Keratinocyte (primary cell): ENCODE measurements at regions not wholly inside any gene's neighbourhood (a gene's known extent, or its start where the extent isn't known, plus 50 kb on each side); places are given as distances from the start of the nearest gene placed in this dataset.

ENCODE experiments used
- DNase-seq: peaks from one replicate; pipeline ENCODE4 v3.0.0-alpha.2; 2011; ENCODE audit warnings: low read depth, missing footprints, low spot score
- FAIRE-seq: peaks from 2 replicates; lab custom pipeline; 2011; peaks lifted over from hg19 to GRCh38; lab: Jason Lieb, UNC
- H2AFZ ChIP-seq: 2 replicates; pipeline ENCODE4 v1.6.0; 2012; ENCODE audit warnings: low read length, control low read depth, inconsistent platforms; ENCODE audit not compliant: control insufficient read depth
- H3K27ac ChIP-seq: 2 replicates; pipeline ENCODE4 v1.5.1; 2011; ENCODE audit warnings: low read length; ENCODE audit not compliant: control insufficient read depth, insufficient read depth
- H3K27me3 ChIP-seq: 3 replicates; pipeline ENCODE4 v1.6.0; 2011; ENCODE audit warnings: low read length; ENCODE audit not compliant: control insufficient read depth, insufficient read depth; ENCODE audit errors: extremely low read depth
- H3K36me3 ChIP-seq, 2 experiments: 2 replicates in 1 of 2; 3 replicates in 1 of 2; pipeline ENCODE4 v1.5.1; 2011; ENCODE audit warnings: low read length in 2 of 2, mild to moderate bottlenecking in 1 of 2; ENCODE audit not compliant: control insufficient read depth in 2 of 2, insufficient read depth in 2 of 2; ENCODE audit errors: extremely low read depth in 1 of 2
- H3K4me1 ChIP-seq: 3 replicates; pipeline ENCODE4 v1.5.1; 2011; ENCODE audit warnings: low read length; ENCODE audit not compliant: control insufficient read depth, insufficient read depth; ENCODE audit errors: extremely low read depth
- H3K4me2 ChIP-seq: 3 replicates; pipeline ENCODE4 v1.6.0; 2011; ENCODE audit warnings: low read depth, low read length; ENCODE audit not compliant: control insufficient read depth, insufficient read depth; ENCODE audit errors: extremely low read depth
- H3K4me3 ChIP-seq, 3 experiments: fragments of 200-600 bp in 1 of 3; sonication (generic) in 1 of 3; 2 replicates in 2 of 3; 3 replicates in 1 of 3; pipeline ENCODE4 v1.5.1; 2011 to 2016; ENCODE audit warnings: low read length in 3 of 3, mild to moderate bottlenecking in 3 of 3, control low read depth in 2 of 3, inconsistent platforms in 1 of 3, low read depth in 1 of 3, mixed read lengths in 1 of 3, mixed run types in 1 of 3, moderate library complexity in 1 of 3; ENCODE audit not compliant: control insufficient read depth in 2 of 3, insufficient read depth in 2 of 3; ENCODE audit errors: extremely low read depth in 1 of 3
- H3K79me2 ChIP-seq: 2 replicates; pipeline ENCODE4 v1.6.0; 2012; ENCODE audit warnings: low read length; ENCODE audit not compliant: control insufficient read depth, insufficient read depth
- H3K9ac ChIP-seq: 3 replicates; pipeline ENCODE4 v1.6.0; 2011; ENCODE audit warnings: low read length; ENCODE audit not compliant: control insufficient read depth, insufficient read depth; ENCODE audit errors: extremely low read depth
- H3K9me1 ChIP-seq: 3 replicates; pipeline ENCODE4 v1.6.0; 2011; ENCODE audit warnings: low read length; ENCODE audit not compliant: control insufficient read depth, insufficient read depth; ENCODE audit errors: extremely low read depth
- H3K9me3 ChIP-seq: 2 replicates; pipeline ENCODE4 v1.5.1; 2012; ENCODE audit warnings: low read depth, low read length; ENCODE audit not compliant: control insufficient read depth
- H4K20me1 ChIP-seq: 3 replicates; pipeline ENCODE4 v1.6.0; 2011; ENCODE audit warnings: low read length; ENCODE audit not compliant: control insufficient read depth, insufficient read depth; ENCODE audit errors: extremely low read depth
- EZH2 ChIP-seq: IDR thresholded peaks from one replicate; pipeline ENCODE4 v1.6.1; 2012; ENCODE audit warnings: inconsistent platforms, mild to moderate bottlenecking, low read length, moderate library complexity
- dilution Hi-C: fragments of 300-500 bp; cut with MboI; formaldehyde crosslinking; loops from one replicate; pipeline ENCODE4 v1.7.0; 2020; ENCODE audit warnings: low sequenced_read_pairs; ENCODE audit not compliant: extremely low pct_ligation_motif_present
- TF ChIP-seq, protein P1 (sequence below), 3 experiments: IDR thresholded peaks in 1 of 3; conservative IDR thresholded peaks in 1 of 3; optimal IDR thresholded peaks in 1 of 3; 2 replicates in 2 of 3; 3 replicates in 1 of 3; pipeline versions ENCODE3 to v1.5.1; 2011; ENCODE audit warnings: low read length in 3 of 3, mild to moderate bottlenecking in 3 of 3, moderate library complexity in 2 of 3, control low read depth in 1 of 3, inconsistent platforms in 1 of 3; ENCODE audit not compliant: insufficient read depth in 2 of 3; ENCODE audit errors: extremely low read depth in 1 of 3

DNA sequence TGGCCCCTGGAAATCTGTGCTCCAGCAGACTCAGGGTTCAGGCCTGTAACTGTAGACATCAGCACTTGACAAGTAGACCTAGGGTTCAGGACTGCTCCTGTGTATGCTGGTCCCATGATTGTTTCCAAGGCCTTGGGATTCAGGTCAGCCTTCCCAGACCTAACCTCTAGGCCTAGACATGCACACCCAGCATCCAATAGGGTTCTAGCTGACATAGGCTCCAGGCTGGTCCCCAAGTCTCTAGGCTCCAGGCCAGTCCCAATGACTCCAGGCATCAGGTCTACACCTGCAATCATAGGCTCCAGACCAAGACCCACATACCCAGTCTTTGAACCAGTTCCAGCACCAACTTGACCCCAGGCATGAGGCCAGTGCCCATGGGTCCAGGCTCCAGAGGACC is 166.2 kb upstream of the GRIA4 start:
- H3K9ac ChIP-seq, result no peak overlapping the region
- TF ChIP-seq, protein P1, sequence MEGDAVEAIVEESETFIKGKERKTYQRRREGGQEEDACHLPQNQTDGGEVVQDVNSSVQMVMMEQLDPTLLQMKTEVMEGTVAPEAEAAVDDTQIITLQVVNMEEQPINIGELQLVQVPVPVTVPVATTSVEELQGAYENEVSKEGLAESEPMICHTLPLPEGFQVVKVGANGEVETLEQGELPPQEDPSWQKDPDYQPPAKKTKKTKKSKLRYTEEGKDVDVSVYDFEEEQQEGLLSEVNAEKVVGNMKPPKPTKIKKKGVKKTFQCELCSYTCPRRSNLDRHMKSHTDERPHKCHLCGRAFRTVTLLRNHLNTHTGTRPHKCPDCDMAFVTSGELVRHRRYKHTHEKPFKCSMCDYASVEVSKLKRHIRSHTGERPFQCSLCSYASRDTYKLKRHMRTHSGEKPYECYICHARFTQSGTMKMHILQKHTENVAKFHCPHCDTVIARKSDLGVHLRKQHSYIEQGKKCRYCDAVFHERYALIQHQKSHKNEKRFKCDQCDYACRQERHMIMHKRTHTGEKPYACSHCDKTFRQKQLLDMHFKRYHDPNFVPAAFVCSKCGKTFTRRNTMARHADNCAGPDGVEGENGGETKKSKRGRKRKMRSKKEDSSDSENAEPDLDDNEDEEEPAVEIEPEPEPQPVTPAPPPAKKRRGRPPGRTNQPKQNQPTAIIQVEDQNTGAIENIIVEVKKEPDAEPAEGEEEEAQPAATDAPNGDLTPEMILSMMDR (optimal IDR thresholded peaks at IDR 0.05 in 1 of 3, IDR thresholded peaks at IDR 0.05 in 1 of 3, conservative IDR thresholded peaks at IDR 0.05 in 1 of 3; ENCODE audit: extremely low read depth in 1 of 3, insufficient read depth in 2 of 3, low read length in 3 of 3), result no peak
- no peak for TF ChIP-seq EZH2
- no peak overlapping the region for H3K27ac ChIP-seq
- H3K36me3 ChIP-seq, result no peaks in the 10 kb centered on the region
- H4K20me1 ChIP-seq, result no peaks in the 10 kb centered on the region
- H2AFZ ChIP-seq, result no peak overlapping the region
- no peak overlapping the region for H3K4me2 ChIP-seq
- H3K27me3 ChIP-seq, result no peaks in the 10 kb centered on the region
- dilution Hi-C loops, result no loop called here
- H3K9me3 ChIP-seq, result no peaks in the 10 kb centered on the region
- no peaks in the 10 kb centered on the region for H3K9me1 ChIP-seq
- H3K79me2 ChIP-seq, result no peaks in the 10 kb centered on the region
- FAIRE-seq, result no peak
- no peaks in the 10 kb centered on the region for H3K4me1 ChIP-seq
- no peak overlapping the region for H3K4me3 ChIP-seq
- DNase-seq, result no peak

DNA sequence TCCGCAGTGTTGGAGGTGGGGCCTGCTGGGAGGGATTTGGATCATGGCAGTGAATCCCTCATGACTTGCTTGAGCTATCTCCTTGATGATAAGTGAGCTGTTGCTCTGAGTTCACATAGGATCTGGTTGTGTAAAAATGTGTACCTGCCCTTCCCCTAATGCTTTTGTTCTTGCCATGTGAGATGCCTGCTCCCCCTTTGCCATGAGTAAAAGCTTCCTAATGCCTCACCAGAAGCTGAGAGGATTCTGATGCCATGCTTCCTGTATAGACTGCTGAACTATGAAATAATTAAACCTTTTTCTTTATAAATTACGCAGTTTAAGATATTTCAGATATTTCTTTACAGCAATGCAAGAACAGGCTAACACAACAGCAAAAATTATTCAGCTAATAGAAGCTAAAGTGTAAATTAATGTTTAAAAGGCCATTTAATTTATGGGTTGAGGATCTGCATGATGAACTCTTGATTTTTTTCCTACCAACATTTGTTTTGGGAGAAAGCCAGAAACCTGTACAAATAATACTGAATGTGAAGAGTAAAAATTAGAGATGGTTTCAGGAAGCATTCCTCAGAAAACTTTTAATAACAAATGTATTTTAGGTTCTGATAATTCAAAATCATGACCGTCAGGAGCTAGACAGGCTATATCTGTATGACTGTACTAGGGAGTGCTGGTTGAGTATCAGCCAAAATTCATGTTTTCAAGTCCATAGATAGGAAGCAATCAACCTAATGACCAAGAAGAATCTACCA is 177.5 kb upstream of the GRIA4 start:
- H3K79me2 ChIP-seq, result no peaks in the 10 kb centered on the region
- H3K36me3 ChIP-seq, result no peaks in the 10 kb centered on the region
- dilution Hi-C loops, result no loop called here
- H2AFZ ChIP-seq, result no peak overlapping the region
- no peak overlapping the region for H3K4me3 ChIP-seq
- no peak overlapping the region for H3K4me2 ChIP-seq
- H3K27me3 ChIP-seq, result no peaks in the 10 kb centered on the region
- H3K9ac ChIP-seq, result no peak overlapping the region
- no peak for FAIRE-seq
- H3K4me1 ChIP-seq, result no peaks in the 10 kb centered on the region
- no peaks in the 10 kb centered on the region for H4K20me1 ChIP-seq
- H3K9me3 ChIP-seq, result no peaks in the 10 kb centered on the region
- H3K27ac ChIP-seq, result no peak overlapping the region
- no peaks in the 10 kb centered on the region for H3K9me1 ChIP-seq
- DNase-seq, result no peak
- no peak for TF ChIP-seq EZH2
- TF ChIP-seq, protein P1 (optimal IDR thresholded peaks at IDR 0.05 in 1 of 3, IDR thresholded peaks at IDR 0.05 in 1 of 3, conservative IDR thresholded peaks at IDR 0.05 in 1 of 3; ENCODE audit: extremely low read depth in 1 of 3, insufficient read depth in 2 of 3, low read length in 3 of 3), result no peak
